Hematopoietic multipotent progenitor cell treated with erythropoietin and hydrocortisone succinate and interleukin-3 and kit ligand, for 8 days (in vitro differentiated cells): ENCODE measurements at regions not wholly inside any gene's neighbourhood (a gene's known extent, or its start where the extent isn't known, plus 50 kb on each side); places are given as distances from the start of the nearest gene placed in this dataset.
"Not testable (repeated sequence)": the region's sequence is repeated elsewhere in the genome, so short reads cannot be mapped to it uniquely, and the experiment has no call there.

Experiments
- DNase-seq: peaks from one replicate; pipeline ENCODE4 v3.0.0-alpha.2; 2015

GRCh38 chr12:91778938-91779400 is 366.7 kb downstream of the BTG1 start:
- no peak for DNase-seq

- DNase-seq, result no peak
These were observed 367.4 kb downstream of the BTG1 start for GRCh38 chr12:91778091-91778832.

GRCh38 chr12:91777268-91777992 is 368.2 kb downstream of the BTG1 start:
- no peak for DNase-seq

GRCh38 chr12:91774434-91774921 is 371.2 kb downstream of the BTG1 start:
- no peak for DNase-seq

GRCh38 chr12:91773749-91774429 is 371.8 kb downstream of the BTG1 start:
- no peak for DNase-seq

GRCh38 chr12:91772411-91772810 is 373.2 kb downstream of the BTG1 start:
- DNase-seq, result no peak

GRCh38 chr12:91769736-91770135 is 375.9 kb downstream of the BTG1 start:
- DNase-seq, result no peak

GRCh38 chr12:91767237-91767636 is 378.4 kb downstream of the BTG1 start:
- no peak for DNase-seq

GRCh38 chr12:91766454-91766853 is 379.2 kb downstream of the BTG1 start:
- DNase-seq, result no peak

GRCh38 chr12:91763654-91764370 is 381.8 kb downstream of the BTG1 start:
- no peak for DNase-seq

- DNase-seq, result no peak
These were observed 392.0 kb downstream of the BTG1 start for GRCh38 chr12:91753649-91754048.

GRCh38 chr12:91746976-91747375 is 398.7 kb downstream of the BTG1 start:
- DNase-seq, result no peak

- DNase-seq, result no peak
These were observed 401.0 kb downstream of the BTG1 start for GRCh38 chr12:91744597-91744996.

- no peak for DNase-seq
These were observed 401.8 kb downstream of the BTG1 start for GRCh38 chr12:91743704-91744321.

GRCh38 chr12:91743280-91743679 is 402.4 kb downstream of the BTG1 start:
- no peak for DNase-seq

- DNase-seq, result no peak
These were observed 403.7 kb downstream of the BTG1 start for GRCh38 chr12:91741932-91742331.

- not testable (repeated sequence) for DNase-seq
These were observed 411.8 kb downstream of the BTG1 start for GRCh38 chr12:91733846-91734245.

- DNase-seq, result no peak
These were observed 413.6 kb downstream of the BTG1 start for GRCh38 chr12:91732086-91732485.

- no peak for DNase-seq
These were observed 416.1 kb downstream of the BTG1 start for GRCh38 chr12:91729543-91729942.

- no peak for DNase-seq
These were observed 422.5 kb downstream of the BTG1 start for GRCh38 chr12:91723191-91723590.

GRCh38 chr12:91722072-91722471 is 423.6 kb downstream of the BTG1 start:
- DNase-seq, result no peak

GRCh38 chr12:91721023-91721422 is 424.6 kb downstream of the BTG1 start:
- DNase-seq, result no peak
